SK-N-MC (cell line): ENCODE measurements at regions not wholly inside any gene's neighbourhood (a gene's known extent, or its start where the extent isn't known, plus 50 kb on each side); places are given as distances from the start of the nearest gene placed in this dataset.

Experiments
- EZH2 ChIP-seq: fragments of 200-600 bp; sonication (generic); IDR thresholded peaks from one replicate; pipeline ENCODE4 v1.6.1; 2017; ENCODE audit warnings: antibody characterized with exemption
- FOXP2 ChIP-seq: optimal IDR thresholded peaks from 2 replicates; pipeline ENCODE3; 2011; ENCODE audit warnings: mild to moderate bottlenecking, moderate library complexity; ENCODE audit not compliant: insufficient read depth; ENCODE audit errors: extremely low read length, control extremely low read depth
- POLR2AphosphoS5 ChIP-seq: IDR thresholded peaks from 2 replicates; pipeline ENCODE4 v1.6.1; 2012; ENCODE audit warnings: mild to moderate bottlenecking, low read depth, low read length, borderline replicate concordance

GRCh38 chr11:127054153-127054552, 53.6 kb upstream of the KIRREL3 start:
- TF ChIP-seq POLR2AphosphoS5, result no peak
- no peak for TF ChIP-seq EZH2
- no peak for TF ChIP-seq FOXP2
